HCT116 (cell line): ENCODE measurements at regions not wholly inside any gene's neighbourhood (a gene's known extent, or its start where the extent isn't known, plus 50 kb on each side); places are given as distances from the start of the nearest gene placed in this dataset.

Experiments used
- ATAC-seq: fragments of 200-7000 bp; cut with Tn5 transposase; 2 replicates; pipeline ENCODE4 v1.9.1; 2020; ENCODE audit warnings: mild to moderate bottlenecking, moderate library complexity
- BruUV-seq: library from RNA; stranded (reverse); fragments of 400-500 nt; replicated peaks from 2 replicates; lab custom pipeline; 2021; lab: Mats Ljungman, UMichigan
- CTCF ChIA-PET: fragments of 300-600 bp; sonication (Branson Sonifier 250); formaldehyde crosslinking; loops from one replicate; lab custom pipeline; 2021; ENCODE audit warnings: antibody characterized with exemption; lab: Charles Lee
- POLR2A ChIA-PET: fragments of 300-600, 350-600 bp; sonication (Branson Sonifier 250); formaldehyde crosslinking; loops from one replicate; lab custom pipeline; 2021; ENCODE audit warnings: antibody characterized with exemption; lab: Charles Lee
- RAD21 ChIA-PET, 2 experiments: fragments of 300-600 bp; sonication (Branson Sonifier 250); formaldehyde crosslinking; loops; one replicate each; lab custom pipeline; 2023; ENCODE audit warnings: low total read pairs in 2 of 2; ENCODE audit not compliant: uncharacterized antibody in 2 of 2, unreplicated experiment in 2 of 2, low non-redundant PET in 1 of 2; lab: Charles Lee
- DNase-seq: peaks from one replicate; pipeline ENCODE4 v3.0.0-alpha.2; 2010; ENCODE audit warnings: low read depth, low spot score
- H2AFZ ChIP-seq: fragments of 200-600 bp; shearing (Covaris generic), sonication (generic); 2 replicates; pipeline ENCODE4 v1.6.1; 2017; ENCODE audit warnings: low read depth, mixed run types, mixed read lengths, antibody characterized with exemption, low read length; ENCODE audit not compliant: poor library complexity, severe bottlenecking
- H3K27ac ChIP-seq: 2 replicates; pipeline ENCODE4 v1.5.1; 2012; ENCODE audit warnings: low read depth, low read length
- H3K27me3 ChIP-seq: fragments of 200-600 bp; sonication (generic); 2 replicates; pipeline ENCODE4 v1.6.1; 2016; ENCODE audit warnings: mixed run types, low read length, mixed read lengths; ENCODE audit not compliant: insufficient read depth
- H3K36me3 ChIP-seq, 2 experiments: fragments of 200-500 bp in 1 of 2; fragments of 200-600 bp in 1 of 2; sonication (Bioruptor generic) in 1 of 2; sonication (generic) in 1 of 2; 2 replicates each; pipeline versions ENCODE4 v1.5.1 to v1.6.1; 2014 to 2016; ENCODE audit warnings: low read length in 2 of 2, inconsistent platforms in 1 of 2, mixed read lengths in 1 of 2, mixed run types in 1 of 2; ENCODE audit not compliant: insufficient read depth in 2 of 2, control insufficient read depth in 1 of 2
- H3K4me1 ChIP-seq, 2 experiments: fragments of 200-600 bp in 1 of 2; sonication (generic) in 1 of 2; 2 replicates each; pipeline versions ENCODE4 v1.5.1 to v1.6.1; 2012 to 2017; ENCODE audit warnings: low read length in 2 of 2, inconsistent platforms in 1 of 2, mild to moderate bottlenecking in 1 of 2, mixed read lengths in 1 of 2, mixed run types in 1 of 2, moderate library complexity in 1 of 2; ENCODE audit not compliant: insufficient read depth in 2 of 2, control insufficient read depth in 1 of 2
- H3K4me2 ChIP-seq: fragments of 200-600 bp; sonication (generic); 2 replicates; pipeline ENCODE4 v1.6.1; 2017; ENCODE audit warnings: mixed run types, low read length, mixed read lengths
- H3K4me3 ChIP-seq, 2 experiments: fragments of 200-600 bp in 1 of 2; sonication (generic) in 1 of 2; replicated peaks in 1 of 2; 2 replicates each; pipeline ENCODE4 v1.5.1; 2011 to 2016; ENCODE audit warnings: low read length in 2 of 2, control low read depth in 1 of 2, low read depth in 1 of 2, mild to moderate bottlenecking in 1 of 2, mixed read lengths in 1 of 2, mixed run types in 1 of 2
- H3K79me2 ChIP-seq: fragments of 200-600 bp; sonication (generic); 2 replicates; pipeline ENCODE4 v1.6.1; 2017; ENCODE audit warnings: mild to moderate bottlenecking, mixed run types, low read length, moderate library complexity, mixed read lengths; ENCODE audit not compliant: insufficient read depth
- H3K9ac ChIP-seq: fragments of 200-600 bp; sonication (generic); 2 replicates; pipeline ENCODE4 v1.6.1; 2016; ENCODE audit warnings: low read length, mixed read lengths
- H3K9me2 ChIP-seq: fragments of 200-600 bp; sonication (generic), shearing (Covaris generic); 2 replicates; pipeline ENCODE4 v1.6.1; 2017; ENCODE audit warnings: mixed run types, mild to moderate bottlenecking, moderate library complexity; ENCODE audit not compliant: insufficient read depth
- H3K9me3 ChIP-seq, 2 experiments: fragments of 200-500 bp in 1 of 2; fragments of 200-600 bp in 1 of 2; sonication (Bioruptor generic) in 1 of 2; sonication (generic) in 1 of 2; 2 replicates each; pipeline ENCODE4 v1.6.1; 2014 to 2017; ENCODE audit warnings: low read length in 2 of 2, mixed read lengths in 2 of 2, inconsistent platforms in 1 of 2, low read depth in 1 of 2, mild to moderate bottlenecking in 1 of 2, mixed run types in 1 of 2, moderate library complexity in 1 of 2; ENCODE audit not compliant: control insufficient read depth in 1 of 2, insufficient read depth in 1 of 2
- H4K20me1 ChIP-seq: fragments of 200-600 bp; sonication (generic), shearing (Covaris generic); 2 replicates; pipeline ENCODE4 v1.6.1; 2017; ENCODE audit warnings: mixed run types, mild to moderate bottlenecking, moderate library complexity; ENCODE audit not compliant: insufficient read depth
- CEBPB ChIP-seq: IDR thresholded peaks from 2 replicates; pipeline ENCODE4 v1.6.1; 2012; ENCODE audit warnings: low read depth
- EGR1 ChIP-seq: IDR thresholded peaks from 2 replicates; pipeline ENCODE4 v1.6.1; 2012; ENCODE audit warnings: low read depth
- ELF1 ChIP-seq: IDR thresholded peaks from 2 replicates; pipeline ENCODE4 v1.6.1; 2012; ENCODE audit warnings: low read depth, borderline replicate concordance
- EZH2 ChIP-seq: fragments of 200-600 bp; sonication (generic); IDR thresholded peaks from 2 replicates; pipeline ENCODE4 v1.6.1; 2017; ENCODE audit warnings: antibody characterized with exemption, mixed run types
- EZH2phosphoT487 ChIP-seq: fragments of 200-600 bp; IDR thresholded peaks from 2 replicates; pipeline ENCODE4 v1.6.1; 2018; ENCODE audit warnings: antibody characterized with exemption, borderline replicate concordance
- SP1 ChIP-seq: IDR thresholded peaks from 2 replicates; pipeline ENCODE4 v1.6.1; 2012; ENCODE audit warnings: low read depth
- TCF7L2 ChIP-seq: IDR thresholded peaks from 2 replicates; pipeline ENCODE4 v1.7.0; 2011; ENCODE audit warnings: borderline replicate concordance, inconsistent platforms; ENCODE audit not compliant: insufficient read depth, insufficient read length; ENCODE audit errors: extremely low read depth
- ZFX ChIP-seq: fragments of 450-650 bp; IDR thresholded peaks from 2 replicates; pipeline ENCODE4 v1.6.1; 2017
- ZNF274 ChIP-seq: fragments of 200-500 bp; sonication (Bioruptor generic); IDR thresholded peaks from 2 replicates; pipeline ENCODE4 v1.6.1; 2014; ENCODE audit warnings: mild to moderate bottlenecking, low read depth, low read length, inconsistent platforms
- intact Hi-C: fragments of 100-400 bp; cut with micrococcal nuclease; formaldehyde crosslinking; loops from 2 replicates; pipeline ENCODE4 v1.10.0; 2022
- TF ChIP-seq, protein P1 (sequence below), 3 experiments: fragments of 200-600 bp in 1 of 3; sonication (generic) in 1 of 3; IDR thresholded peaks in 2 of 3; conservative IDR thresholded peaks in 1 of 3; 2 replicates each; pipeline ENCODE4 v1.5.1; 2012 to 2017; ENCODE audit warnings: low read depth in 2 of 3, low read length in 2 of 3, antibody characterized with exemption in 1 of 3, borderline replicate concordance in 1 of 3, control low read depth in 1 of 3, mild to moderate bottlenecking in 1 of 3, mixed read lengths in 1 of 3, mixed run types in 1 of 3, moderate library complexity in 1 of 3; ENCODE audit not compliant: insufficient read depth in 1 of 3

DNA sequence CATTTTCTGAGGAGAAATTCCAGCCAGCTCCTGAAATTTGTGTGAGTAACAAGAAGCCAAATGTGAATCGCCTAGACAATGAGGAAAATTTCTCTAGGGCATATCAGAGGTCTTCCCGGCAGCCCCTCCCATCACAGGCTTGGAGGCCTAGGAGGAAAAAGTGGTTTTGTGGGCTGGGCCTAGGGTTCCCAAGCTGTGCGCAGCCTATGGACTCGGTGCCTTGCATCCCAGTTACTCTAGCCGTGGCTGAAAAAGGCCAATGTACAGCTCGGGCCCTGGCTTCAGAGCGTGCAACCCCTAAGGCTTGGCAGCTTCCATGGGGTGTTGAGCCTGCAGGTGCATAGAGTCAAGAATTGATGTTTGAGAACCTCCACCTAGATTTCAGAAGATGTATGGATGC lies 556.2 kb upstream of the DSEL start:
- H3K27me3 ChIP-seq = no peaks in the 10 kb centered on the region
- H3K9me2 ChIP-seq = no peaks in the 10 kb centered on the region
- H3K4me2 ChIP-seq = no peak overlapping the region
- H3K36me3 ChIP-seq = no peaks in the 10 kb centered on the region
- ChIA-PET CTCF (no interaction called here), RAD21 (no interaction called here)
- H3K4me3 ChIP-seq = no peak overlapping the region
- H3K9ac ChIP-seq = no peak overlapping the region
- no peak overlapping the region for H2AFZ ChIP-seq
- DNase-seq = no peak
- TF ChIP-seq ZFX (no peak), SP1 (no peak), EZH2phosphoT487 (no peak), CEBPB (no peak), EGR1 (no peak), ZNF274 (no peak), TCF7L2 (no peak), EZH2 (no peak), ELF1 (no peak)
- TF ChIP-seq, protein P1, sequence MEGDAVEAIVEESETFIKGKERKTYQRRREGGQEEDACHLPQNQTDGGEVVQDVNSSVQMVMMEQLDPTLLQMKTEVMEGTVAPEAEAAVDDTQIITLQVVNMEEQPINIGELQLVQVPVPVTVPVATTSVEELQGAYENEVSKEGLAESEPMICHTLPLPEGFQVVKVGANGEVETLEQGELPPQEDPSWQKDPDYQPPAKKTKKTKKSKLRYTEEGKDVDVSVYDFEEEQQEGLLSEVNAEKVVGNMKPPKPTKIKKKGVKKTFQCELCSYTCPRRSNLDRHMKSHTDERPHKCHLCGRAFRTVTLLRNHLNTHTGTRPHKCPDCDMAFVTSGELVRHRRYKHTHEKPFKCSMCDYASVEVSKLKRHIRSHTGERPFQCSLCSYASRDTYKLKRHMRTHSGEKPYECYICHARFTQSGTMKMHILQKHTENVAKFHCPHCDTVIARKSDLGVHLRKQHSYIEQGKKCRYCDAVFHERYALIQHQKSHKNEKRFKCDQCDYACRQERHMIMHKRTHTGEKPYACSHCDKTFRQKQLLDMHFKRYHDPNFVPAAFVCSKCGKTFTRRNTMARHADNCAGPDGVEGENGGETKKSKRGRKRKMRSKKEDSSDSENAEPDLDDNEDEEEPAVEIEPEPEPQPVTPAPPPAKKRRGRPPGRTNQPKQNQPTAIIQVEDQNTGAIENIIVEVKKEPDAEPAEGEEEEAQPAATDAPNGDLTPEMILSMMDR (IDR thresholded peaks at IDR 0.05 in 2 of 3, conservative IDR thresholded peaks at IDR 0.05 in 1 of 3; ENCODE audit: borderline replicate concordance in 1 of 3, insufficient read depth in 1 of 3, low read depth in 2 of 3, low read length in 2 of 3) = no peak
- TF ChIP-seq, all 23 proteins: peak for 0
- H3K9me3 ChIP-seq = peaks cover 16 to 23% of the 10 kb centered on the region in 2 experiments; a peak in 2 of 4 replicates
- intact Hi-C loops = no loop called here
- H4K20me1 ChIP-seq = no peaks in the 10 kb centered on the region
- H3K27ac ChIP-seq = no peak overlapping the region
- no peak for ATAC-seq
- no TSS peak for BruUV-seq
- no peaks in the 10 kb centered on the region for H3K4me1 ChIP-seq
- H3K79me2 ChIP-seq = no peaks in the 10 kb centered on the region
- POLR2A ChIA-PET = no interaction called here
